Thyroid gland (tissue), 4 donors: ENCODE measurements at regions not wholly inside any gene's neighbourhood (a gene's known extent, or its start where the extent isn't known, plus 50 kb on each side); places are given as distances from the start of the nearest gene placed in this dataset.

Experiments used
- DNase-seq, 2 donors: peaks; one replicate each; pipeline ENCODE4 v3.0.0-alpha.2; 2019
- H3K27ac ChIP-seq, 3 donors: fragments of 200-600 bp; sonication (generic); 1 replicate in 2 of 3; 2 replicates in 1 of 3; pipeline ENCODE4 v1.5.1; 2016 to 2019; ENCODE audit warnings: mild to moderate bottlenecking in 1 of 3, moderate library complexity in 1 of 3
- H3K27me3 ChIP-seq: fragments of 200-600 bp; sonication (generic); one replicate; pipeline ENCODE4 v1.5.1; 2019
- H3K36me3 ChIP-seq, 2 donors: fragments of 200-600 bp; sonication (generic); one replicate each; pipeline ENCODE4 v1.5.1; 2016 to 2019
- H3K4me1 ChIP-seq, 2 donors: fragments of 200-600 bp; sonication (generic); one replicate each; pipeline ENCODE4 v1.5.1; 2017 to 2019
- H3K4me3 ChIP-seq, 3 donors: fragments of 200-600 bp; sonication (generic); replicated peaks in 1 of 3; 1 replicate in 2 of 3; 2 replicates in 1 of 3; pipeline ENCODE4 v1.5.1; 2016; ENCODE audit warnings: mild to moderate bottlenecking in 1 of 3
- H3K9me3 ChIP-seq: fragments of 200-600 bp; sonication (generic); one replicate; pipeline ENCODE4 v1.5.1; 2017
- CTCF ChIP-seq, 6 experiments: fragments of 200-600 bp in 3 of 6; fragments of 450-650 bp in 3 of 6; sonication (generic) in 3 of 6; IDR thresholded peaks; one replicate each; pipeline ENCODE4 v1.5.1; 2016 to 2019; ENCODE audit warnings: antibody characterized with exemption in 6 of 6, mild to moderate bottlenecking in 2 of 6, inconsistent platforms in 1 of 6, moderate library complexity in 1 of 6
- POLR2A ChIP-seq, 2 donors: fragments of 450-650 bp; IDR thresholded peaks; one replicate each; pipeline ENCODE4 v1.6.1; 2017; ENCODE audit warnings: antibody characterized with exemption in 2 of 2, mild to moderate bottlenecking in 2 of 2, moderate library complexity in 1 of 2
- WGBS, 2 donors: methylation state at CpG; one replicate each; pipeline ENCODE4 v1.1.5; 2017; 5-methylcytosine and 5-hydroxymethylcytosine counted together
- intact Hi-C: fragments of 100-400 bp; cut with DNase I; formaldehyde crosslinking; loops from one replicate; pipeline ENCODE4 v1.15.1; 2023

GRCh38 chr5:12845549-12846159, 941.4 kb upstream of the CTNND2 start:
- Histone ChIP-seq H3K9me3 (no peaks in the 10 kb centered on the region), H3K4me1 (no peaks in the 10 kb centered on the region), H3K27me3 (no peaks in the 10 kb centered on the region), H3K36me3 (no peaks in the 10 kb centered on the region), H3K27ac (no peak overlapping the region), H3K4me3 (no peak overlapping the region)
- intact Hi-C loops = no loop called here
- TF ChIP-seq CTCF (IDR thresholded peaks at IDR 0.05) = no peak
- no peak for TF ChIP-seq POLR2A (IDR thresholded peaks at IDR 0.05)
- no peak for DNase-seq
- 81 to 84% methylated on average over 4 to 5 of the region's 5 CpGs for WGBS, 2 donors

- intact Hi-C loops = no loop called here
- no peak for DNase-seq
These were observed 936.7 kb upstream of the CTNND2 start for GRCh38 chr5:12840972-12841371.

GRCh38 chr5:12837592-12837991, 933.3 kb upstream of the CTNND2 start:
- DNase-seq = no peak
- H3K36me3 ChIP-seq = no peaks in the 10 kb centered on the region
- intact Hi-C loops = no loop called here
- TF ChIP-seq CTCF (IDR thresholded peaks at IDR 0.05) = no peak
- TF ChIP-seq POLR2A (IDR thresholded peaks at IDR 0.05) = no peak
- 68% methylated on average over 5 of the region's 5 CpGs for WGBS, 2 donors
- H3K4me3 ChIP-seq = no peak overlapping the region
- H3K27ac ChIP-seq = no peak overlapping the region
- H3K4me1 ChIP-seq = no peaks in the 10 kb centered on the region
- H3K27me3 ChIP-seq = no peaks in the 10 kb centered on the region
- no peaks in the 10 kb centered on the region for H3K9me3 ChIP-seq

More at GRCh38 chr5:12840972-12841371, 936.7 kb upstream of the CTNND2 start:
- H3K4me1 ChIP-seq = no peaks in the 10 kb centered on the region
- H3K9me3 ChIP-seq = no peaks in the 10 kb centered on the region
- no peaks in the 10 kb centered on the region for H3K27me3 ChIP-seq
- H3K27ac ChIP-seq = no peak overlapping the region
- H3K36me3 ChIP-seq = no peaks in the 10 kb centered on the region
- TF ChIP-seq POLR2A (IDR thresholded peaks at IDR 0.05) (no peak), CTCF (IDR thresholded peaks at IDR 0.05) (no peak)
- H3K4me3 ChIP-seq = no peak overlapping the region
- 67 to 74% methylated on average over 4 of the region's 4 CpGs for WGBS, 2 donors

- intact Hi-C loops = no loop called here
- no peak for TF ChIP-seq POLR2A (IDR thresholded peaks at IDR 0.05)
- TF ChIP-seq CTCF (IDR thresholded peaks at IDR 0.05) = no peak
- Histone ChIP-seq H3K9me3 (no peaks in the 10 kb centered on the region), H3K4me1 (no peaks in the 10 kb centered on the region), H3K27ac (no peak overlapping the region), H3K36me3 (no peaks in the 10 kb centered on the region), H3K4me3 (no peak overlapping the region), H3K27me3 (no peaks in the 10 kb centered on the region)
- WGBS, 2 donors = 85 to 88% methylated on average over 2 of the region's 2 CpGs
- DNase-seq = no peak
These were observed 920.9 kb upstream of the CTNND2 start for GRCh38 chr5:12825163-12825562.

GRCh38 chr5:12805165-12805698, 901.0 kb upstream of the CTNND2 start:
- 74 to 84% methylated on average over 19 of the region's 19 CpGs for WGBS, 2 donors
- no peak for DNase-seq

More at GRCh38 chr5:12805165-12805698, 901.0 kb upstream of the CTNND2 start:
- Histone ChIP-seq H3K9me3 (no peaks in the 10 kb centered on the region), H3K36me3 (no peaks in the 10 kb centered on the region), H3K27ac (no peak overlapping the region), H3K27me3 (no peaks in the 10 kb centered on the region), H3K4me1 (no peaks in the 10 kb centered on the region), H3K4me3 (no peak overlapping the region)
- intact Hi-C loops = no loop called here
- TF ChIP-seq CTCF (IDR thresholded peaks at IDR 0.05) (no peak), POLR2A (IDR thresholded peaks at IDR 0.05) (no peak)
